K562 (cell line): ENCODE measurements at regions not wholly inside any gene's neighbourhood (a gene's known extent, or its start where the extent isn't known, plus 50 kb on each side); places are given as distances from the start of the nearest gene placed in this dataset.

ENCODE experiments used
- ATAC-seq: fragments of 200-7000 bp; cut with Tn5 transposase; 3 replicates; pipeline ENCODE4 v1.9.1; 2020; ENCODE audit warnings: moderate library complexity
- BruUV-seq: library from RNA; stranded (reverse); fragments of 400-500 nt; replicated peaks from 2 replicates; lab custom pipeline; 2021; lab: Mats Ljungman, UMichigan
- CTCF ChIA-PET: fragments of 300-600 bp; formaldehyde crosslinking; extraction: SDS; loops from one replicate; lab custom pipeline; 2021; ENCODE audit warnings: low intra/inter-chr PET ratio; lab: Yijun Ruan, JAX
- POLR2A ChIA-PET: fragments of 300-600, 350-650 bp; sonication (Branson Sonifier 250); formaldehyde crosslinking; extraction: SDS; loops from one replicate; lab custom pipeline; 2021; ENCODE audit warnings: antibody characterized with exemption, inconsistent platforms; lab: Yijun Ruan, JAX
- DNase-seq, 4 experiments: peaks; one replicate each; pipeline versions ENCODE4 v3.0.0 to v3.0.0-alpha.2; 2011 to 2018; ENCODE audit warnings: low spot score in 3 of 4, mixed read lengths in 3 of 4; ENCODE audit errors: extremely low read depth in 1 of 4
- FAIRE-seq: peaks from 2 replicates; lab custom pipeline; 2011; peaks lifted over from hg19 to GRCh38; lab: Jason Lieb, UNC
- H2AFZ ChIP-seq: 2 replicates; pipeline ENCODE4 v1.6.0; 2011; ENCODE audit warnings: low read depth, low read length, control low read depth, inconsistent platforms
- H3K27ac ChIP-seq: fragments of 200-600 bp; 3 replicates; pipeline ENCODE4 v1.8.0; 2011; ENCODE audit warnings: low read depth, mild to moderate bottlenecking, control low read depth, inconsistent platforms, low read length, moderate library complexity, mixed read lengths; ENCODE audit errors: extremely low read depth
- H3K27me3 ChIP-seq, 2 experiments: fragments of 300-600 bp in 1 of 2; 2 replicates in 1 of 2; 3 replicates in 1 of 2; pipeline versions ENCODE4 v1.6.0 to v1.8.0; 2011; ENCODE audit warnings: inconsistent platforms in 2 of 2, low read length in 2 of 2, mild to moderate bottlenecking in 1 of 2, mixed read lengths in 1 of 2, moderate library complexity in 1 of 2; ENCODE audit not compliant: control insufficient read depth in 2 of 2, insufficient read depth in 2 of 2
- H3K36me3 ChIP-seq: fragments of 300-600 bp; 3 replicates; pipeline ENCODE4 v1.8.0; 2011; ENCODE audit warnings: mild to moderate bottlenecking, low read length, inconsistent platforms; ENCODE audit not compliant: control insufficient read depth, insufficient read depth
- H3K4me1 ChIP-seq, 2 experiments: fragments of 200-600 bp in 1 of 2; replicated peaks in 1 of 2; 2 replicates in 1 of 2; 3 replicates in 1 of 2; pipeline versions ENCODE4 v1.5.1 to v1.8.0; 2011; ENCODE audit warnings: inconsistent platforms in 2 of 2, low read length in 2 of 2, mild to moderate bottlenecking in 1 of 2, mixed read lengths in 1 of 2, moderate library complexity in 1 of 2; ENCODE audit not compliant: control insufficient read depth in 2 of 2, insufficient read depth in 2 of 2
- H3K4me2 ChIP-seq: 2 replicates; pipeline ENCODE4 v1.6.1; 2011; ENCODE audit warnings: low read length, control low read depth, inconsistent platforms, mixed read lengths; ENCODE audit not compliant: insufficient read depth
- H3K4me3 ChIP-seq: fragments of 200-600 bp; sonication (generic), shearing (Covaris generic); 2 replicates; pipeline ENCODE4 v1.5.1; 2016; ENCODE audit warnings: control low read depth, inconsistent platforms
- H3K79me2 ChIP-seq: fragments of 200-600 bp; 3 replicates; pipeline ENCODE4 v1.8.0; 2011; ENCODE audit warnings: low read length, inconsistent platforms; ENCODE audit not compliant: control insufficient read depth, insufficient read depth
- H3K9ac ChIP-seq, 2 experiments: 2 replicates each; pipeline versions ENCODE4 v1.6.0 to v1.6.1; 2011; ENCODE audit warnings: low read depth in 2 of 2, low read length in 2 of 2, control low read depth in 1 of 2, inconsistent platforms in 1 of 2, mild to moderate bottlenecking in 1 of 2, mixed read lengths in 1 of 2; ENCODE audit not compliant: insufficient read depth in 1 of 2
- H3K9me1 ChIP-seq: one replicate; pipeline ENCODE4 v1.6.0; 2011; ENCODE audit warnings: inconsistent platforms, mild to moderate bottlenecking, low read length, moderate library complexity; ENCODE audit not compliant: control insufficient read depth, insufficient read depth
- H3K9me3 ChIP-seq: replicated peaks from 2 replicates; pipeline ENCODE4 v1.5.1; 2011; ENCODE audit warnings: low read depth, low read length, inconsistent platforms; ENCODE audit not compliant: control insufficient read depth, insufficient read depth
- H4K20me1 ChIP-seq: replicated peaks from 2 replicates; pipeline ENCODE4 v1.6.1; 2011; ENCODE audit warnings: low read length, inconsistent platforms, mixed read lengths; ENCODE audit not compliant: control insufficient read depth, insufficient read depth
- C11orf30 ChIP-seq: fragments of 450-650 bp; IDR thresholded peaks from 2 replicates; pipeline ENCODE4 v1.6.1; 2016; ENCODE audit warnings: low read depth, mild to moderate bottlenecking
- FOXP1 ChIP-seq: sonication (generic); formaldehyde crosslinking; IDR thresholded peaks from 2 replicates; pipeline ENCODE4 v1.8.0; 2022; ENCODE audit warnings: mild to moderate bottlenecking, missing genetic modification reagents
- HNRNPH1 ChIP-seq: fragments of 200-400 bp; formaldehyde crosslinking; optimal IDR thresholded peaks from 2 replicates; pipeline ENCODE3; 2017; ENCODE audit warnings: low read depth, mild to moderate bottlenecking, low read length, moderate library complexity
- HNRNPK ChIP-seq: fragments of 200-400 bp; formaldehyde crosslinking; IDR thresholded peaks from one replicate; pipeline ENCODE4 v1.6.1; 2018; ENCODE audit warnings: mild to moderate bottlenecking, low read depth, low read length; ENCODE audit not compliant: poor library complexity, severe bottlenecking
- MAFK ChIP-seq: IDR thresholded peaks from 2 replicates; pipeline ENCODE4 v1.6.1; 2011; ENCODE audit warnings: low read length, improper control_type of control experiment
- TAF7 ChIP-seq: fragments of 450-650 bp; IDR thresholded peaks from 2 replicates; pipeline ENCODE4 v1.6.1; 2016; ENCODE audit warnings: missing genetic modification characterization, missing compliant biosample characterization
- TCF3 ChIP-seq: sonication (generic); formaldehyde crosslinking; IDR thresholded peaks from 2 replicates; pipeline ENCODE4 v1.4.0; 2020; ENCODE audit warnings: mild to moderate bottlenecking, missing genetic modification reagents
- WHSC1 ChIP-seq: IDR thresholded peaks from one replicate; pipeline ENCODE4 v1.6.1; 2012; ENCODE audit warnings: low read length, control low read depth, inconsistent platforms
- ZBTB7A ChIP-seq: IDR thresholded peaks from 2 replicates; pipeline ENCODE4 v1.6.1; 2011; ENCODE audit warnings: low read depth, mild to moderate bottlenecking, low read length, moderate library complexity, borderline replicate concordance; ENCODE audit not compliant: control insufficient read depth
- ZNF121 ChIP-seq: sonication (generic); formaldehyde crosslinking; conservative IDR thresholded peaks from 2 replicates; pipeline ENCODE4 v1.8.0; 2022; ENCODE audit warnings: missing genetic modification reagents
- ZNF133 ChIP-seq: fragments of 250-450 bp; sonication (Bioruptor Pico); IDR thresholded peaks from 2 replicates; pipeline ENCODE4 v1.4.0; 2020; ENCODE audit warnings: mild to moderate bottlenecking
- ZNF347 ChIP-seq: fragments of 450-650 bp; formaldehyde crosslinking; IDR thresholded peaks from 2 replicates; pipeline ENCODE4 v1.4.0; 2020; ENCODE audit warnings: low read depth, mild to moderate bottlenecking, moderate library complexity
- WGBS: fragments of 100-300 bp; shearing (Covaris generic); methylation state at CpG from one replicate; pipeline ENCODE4 v1.1.6; 2016; ENCODE audit warnings: low coverage, mixed read lengths; ENCODE audit not compliant: insufficient coverage; ENCODE audit errors: missing lambda C conversion rate; 5-methylcytosine and 5-hydroxymethylcytosine counted together
- in situ Hi-C: fragments of 300-500 bp; cut with MboI; formaldehyde crosslinking; loops from 4 replicates; pipeline ENCODE4 v1.15.0; 2018; ENCODE audit warnings: inconsistent platforms, mixed read lengths
- intact Hi-C: fragments of 100-400 bp; cut with micrococcal nuclease; formaldehyde crosslinking; loops from 2 replicates; pipeline ENCODE4 v1.14.2; 2022
- TF ChIP-seq, protein P1 (sequence below): sonication (generic); formaldehyde crosslinking; IDR thresholded peaks from 2 replicates; pipeline ENCODE4 v1.8.1; 2022; ENCODE audit warnings: missing genetic modification reagents
- TF ChIP-seq, protein P2 (sequence below), 2 experiments: fragments of 250-450 bp in 1 of 2; fragments of 450-650 bp in 1 of 2; sonication (Bioruptor Pico) in 1 of 2; IDR thresholded peaks; 2 replicates each; pipeline versions ENCODE4 v1.6.1 to v1.8.0; 2016 to 2021; ENCODE audit warnings: mild to moderate bottlenecking in 2 of 2, moderate library complexity in 2 of 2, missing compliant biosample characterization in 1 of 2, missing genetic modification characterization in 1 of 2

DNA sequence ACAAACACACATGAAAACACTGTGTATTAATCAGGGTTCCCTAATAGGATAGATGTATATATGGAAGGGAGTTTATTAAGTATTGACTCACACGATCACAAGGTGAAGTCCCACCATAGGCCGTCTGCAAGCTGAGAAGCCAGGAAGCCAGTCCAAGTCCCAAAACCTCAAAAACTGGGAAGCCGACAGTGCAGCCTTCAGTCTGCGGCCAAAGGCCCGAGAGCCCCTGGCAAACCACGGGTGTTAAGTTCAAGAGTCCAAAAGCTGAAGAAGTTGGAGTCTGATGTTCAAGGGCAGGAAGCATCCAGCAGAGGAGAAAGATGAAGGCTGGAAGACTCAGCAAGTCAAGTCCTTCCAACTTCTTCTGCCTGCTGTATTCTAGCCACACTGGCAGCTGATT lies 1085.0 kb upstream of the TMEM132C start:
- CTCF ChIA-PET, result no interaction called here
- no peaks in the 10 kb centered on the region for H3K4me1 ChIP-seq
- peaks cover 4% of the 10 kb centered on the region; the same call in 1 of the 2 replicates for H3K9me3 ChIP-seq
- no peak overlapping the region for H3K4me3 ChIP-seq
- no peak for ATAC-seq
- no peak overlapping the region for H3K4me2 ChIP-seq
- intact Hi-C loops (no loop called here), in situ Hi-C loops (no loop called here)
- H3K79me2 ChIP-seq, result no peaks in the 10 kb centered on the region
- H3K36me3 ChIP-seq, result no peaks in the 10 kb centered on the region
- no peak for FAIRE-seq
- H3K27me3 ChIP-seq, result no peaks in the 10 kb centered on the region
- no TSS peak for BruUV-seq
- H3K9ac ChIP-seq, result no peak overlapping the region
- no peaks in the 10 kb centered on the region for H4K20me1 ChIP-seq
- WGBS, result 31% methylated on average over 6 of the region's 6 CpGs
- H3K27ac ChIP-seq, result no peak overlapping the region
- POLR2A ChIA-PET, result interaction anchor here (0.6 to 1.5 kb wide), 2 partner anchors 10 to 462 kb away, joined by 3 to 4 read pairs; no protein-coding TSS in a partner anchor
- H2AFZ ChIP-seq, result no peak overlapping the region
- H3K9me1 ChIP-seq, result no peaks in the 10 kb centered on the region
- no peak for TF ChIP-seq ZNF121 (CRISPR knock-in tag)
- no peak for TF ChIP-seq ZBTB7A
- TF ChIP-seq MAFK, result no peak
- no peak for TF ChIP-seq C11orf30
- no peak for TF ChIP-seq TAF7
- no peak for TF ChIP-seq WHSC1
- TF ChIP-seq FOXP1 (CRISPR knock-in tag), result no peak
- no peak for TF ChIP-seq HNRNPK
- TF ChIP-seq ZNF133 (CRISPR knock-in tag), result no peak
- TF ChIP-seq, protein P1, sequence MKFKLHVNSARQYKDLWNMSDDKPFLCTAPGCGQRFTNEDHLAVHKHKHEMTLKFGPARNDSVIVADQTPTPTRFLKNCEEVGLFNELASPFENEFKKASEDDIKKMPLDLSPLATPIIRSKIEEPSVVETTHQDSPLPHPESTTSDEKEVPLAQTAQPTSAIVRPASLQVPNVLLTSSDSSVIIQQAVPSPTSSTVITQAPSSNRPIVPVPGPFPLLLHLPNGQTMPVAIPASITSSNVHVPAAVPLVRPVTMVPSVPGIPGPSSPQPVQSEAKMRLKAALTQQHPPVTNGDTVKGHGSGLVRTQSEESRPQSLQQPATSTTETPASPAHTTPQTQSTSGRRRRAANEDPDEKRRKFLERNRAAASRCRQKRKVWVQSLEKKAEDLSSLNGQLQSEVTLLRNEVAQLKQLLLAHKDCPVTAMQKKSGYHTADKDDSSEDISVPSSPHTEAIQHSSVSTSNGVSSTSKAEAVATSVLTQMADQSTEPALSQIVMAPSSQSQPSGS (CRISPR knock-in tag), result no peak
- TF ChIP-seq ZNF347, result no peak
- TF ChIP-seq HNRNPH1, result no peak
- TF ChIP-seq TCF3 (CRISPR knock-in tag), result no peak
- TF ChIP-seq, protein P2, sequence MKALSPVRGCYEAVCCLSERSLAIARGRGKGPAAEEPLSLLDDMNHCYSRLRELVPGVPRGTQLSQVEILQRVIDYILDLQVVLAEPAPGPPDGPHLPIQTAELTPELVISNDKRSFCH (CRISPR knock-in tag; IDR thresholded peaks at IDR 0.05), result no peak
- TF ChIP-seq, protein P2 (tag; IDR thresholded peaks at IDR 0.05), result no peak
- no peak for DNase-seq
